Cardiac muscle cell (in vitro differentiated cells and primary cell): ENCODE measurements at regions not wholly inside any gene's neighbourhood (a gene's known extent, or its start where the extent isn't known, plus 50 kb on each side); places are given as distances from the start of the nearest gene placed in this dataset.

Experiments
- DNase-seq, 2 donors: peaks; one replicate each; pipeline versions ENCODE4 v3.0.0 to v3.0.0-alpha.2; 2010 to 2017; ENCODE audit warnings: low read depth in 1 of 2, low spot score in 1 of 2
- H3K27ac ChIP-seq: fragments of 200-600 bp; sonication (generic); 2 replicates; pipeline ENCODE4 v1.5.1; 2016
- H3K27me3 ChIP-seq: fragments of 200-600 bp; sonication (generic); 2 replicates; pipeline ENCODE4 v1.6.0; 2016; ENCODE audit warnings: control low read depth
- H3K36me3 ChIP-seq: fragments of 200-600 bp; sonication (generic); 2 replicates; pipeline ENCODE4 v1.5.1; 2016; ENCODE audit warnings: control low read depth
- H3K4me1 ChIP-seq: fragments of 200-600 bp; sonication (generic); 2 replicates; pipeline ENCODE4 v1.8.1; 2017; ENCODE audit warnings: low read depth, mild to moderate bottlenecking, mixed run types
- H3K4me3 ChIP-seq: fragments of 200-600 bp; sonication (generic); 2 replicates; pipeline ENCODE4 v1.5.1; 2016; ENCODE audit warnings: mild to moderate bottlenecking
- H3K9me3 ChIP-seq: fragments of 200-600 bp; sonication (generic); 2 replicates; pipeline ENCODE4 v1.5.1; 2017; ENCODE audit warnings: low read depth, mild to moderate bottlenecking, control low read depth
- TF ChIP-seq, protein P1 (sequence below): IDR thresholded peaks from 2 replicates; pipeline ENCODE4 v1.5.1; 2012; ENCODE audit warnings: low read depth, mild to moderate bottlenecking, low read length

DNA sequence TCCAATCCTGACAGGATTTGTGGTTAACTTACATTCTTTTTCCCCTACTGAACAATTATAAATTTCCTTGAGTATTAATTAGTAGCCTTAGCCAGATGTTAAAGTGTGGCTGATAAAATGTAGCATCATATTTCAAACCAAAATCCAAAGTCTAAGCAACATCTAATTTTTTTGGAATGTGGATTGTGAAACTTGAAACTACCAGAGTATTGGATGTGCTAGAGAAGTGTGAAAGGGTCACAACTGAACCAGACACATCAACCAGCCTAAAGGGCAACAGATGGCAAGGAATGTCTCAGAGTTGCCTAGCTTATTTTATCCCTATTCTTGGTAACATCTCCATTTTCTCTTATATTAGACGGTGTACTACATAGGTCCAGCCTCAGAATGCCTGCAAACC is 153.1 kb upstream of the DCN start:
- TF ChIP-seq, protein P1, sequence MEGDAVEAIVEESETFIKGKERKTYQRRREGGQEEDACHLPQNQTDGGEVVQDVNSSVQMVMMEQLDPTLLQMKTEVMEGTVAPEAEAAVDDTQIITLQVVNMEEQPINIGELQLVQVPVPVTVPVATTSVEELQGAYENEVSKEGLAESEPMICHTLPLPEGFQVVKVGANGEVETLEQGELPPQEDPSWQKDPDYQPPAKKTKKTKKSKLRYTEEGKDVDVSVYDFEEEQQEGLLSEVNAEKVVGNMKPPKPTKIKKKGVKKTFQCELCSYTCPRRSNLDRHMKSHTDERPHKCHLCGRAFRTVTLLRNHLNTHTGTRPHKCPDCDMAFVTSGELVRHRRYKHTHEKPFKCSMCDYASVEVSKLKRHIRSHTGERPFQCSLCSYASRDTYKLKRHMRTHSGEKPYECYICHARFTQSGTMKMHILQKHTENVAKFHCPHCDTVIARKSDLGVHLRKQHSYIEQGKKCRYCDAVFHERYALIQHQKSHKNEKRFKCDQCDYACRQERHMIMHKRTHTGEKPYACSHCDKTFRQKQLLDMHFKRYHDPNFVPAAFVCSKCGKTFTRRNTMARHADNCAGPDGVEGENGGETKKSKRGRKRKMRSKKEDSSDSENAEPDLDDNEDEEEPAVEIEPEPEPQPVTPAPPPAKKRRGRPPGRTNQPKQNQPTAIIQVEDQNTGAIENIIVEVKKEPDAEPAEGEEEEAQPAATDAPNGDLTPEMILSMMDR: no peak
- H3K4me1 ChIP-seq: no peaks in the 10 kb centered on the region
- no peaks in the 10 kb centered on the region for H3K27me3 ChIP-seq
- H3K27ac ChIP-seq: no peak overlapping the region
- H3K4me3 ChIP-seq: no peak overlapping the region
- H3K36me3 ChIP-seq: no peaks in the 10 kb centered on the region
- no peaks in the 10 kb centered on the region for H3K9me3 ChIP-seq
- DNase-seq: peak in 1 of 2 donors; percentile 21

DNA sequence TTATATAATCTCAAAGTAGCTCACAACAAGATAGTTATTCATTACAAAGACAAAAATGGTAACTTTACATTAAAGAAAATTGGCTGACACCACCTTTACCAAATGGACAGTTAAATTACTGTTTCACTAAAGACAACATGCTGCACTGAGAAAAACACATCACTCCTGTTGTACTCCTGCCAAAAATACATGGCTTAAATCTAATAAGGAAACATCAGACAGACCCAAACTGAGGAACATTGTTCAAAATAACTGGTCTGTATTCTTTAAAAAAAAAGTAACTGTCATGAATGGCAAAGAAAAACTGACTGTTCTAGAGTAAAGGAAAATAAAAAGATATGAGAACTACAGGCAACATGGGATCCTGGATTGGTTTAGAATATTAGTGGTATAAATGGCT is 151.3 kb upstream of the DCN start:
- H3K4me3 ChIP-seq: no peak overlapping the region
- H3K27ac ChIP-seq: no peak overlapping the region
- no peaks in the 10 kb centered on the region for H3K27me3 ChIP-seq
- no peaks in the 10 kb centered on the region for H3K4me1 ChIP-seq
- no peak for DNase-seq
- no peaks in the 10 kb centered on the region for H3K9me3 ChIP-seq
- H3K36me3 ChIP-seq: no peaks in the 10 kb centered on the region
- TF ChIP-seq, protein P1: no peak

DNA sequence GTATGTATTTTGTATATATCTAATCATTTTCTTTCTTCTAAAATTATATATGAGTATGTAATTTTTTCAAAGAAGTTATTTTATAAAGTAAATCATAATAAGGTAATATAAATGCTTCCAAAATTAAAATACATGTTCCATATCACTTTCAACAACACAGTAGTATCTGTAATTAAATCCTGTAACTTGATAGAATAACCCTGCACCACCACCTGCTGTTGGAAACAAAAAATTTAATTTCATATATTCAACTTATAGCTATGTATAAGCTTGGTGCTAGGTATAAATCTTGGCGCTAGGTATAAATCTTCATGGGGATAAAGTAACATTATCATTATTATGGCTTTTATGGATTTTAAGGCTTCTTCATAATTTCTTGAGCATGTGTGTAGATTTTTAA is 149.7 kb upstream of the DCN start:
- no peaks in the 10 kb centered on the region for H3K27me3 ChIP-seq
- no peaks in the 10 kb centered on the region for H3K9me3 ChIP-seq
- no peaks in the 10 kb centered on the region for H3K4me1 ChIP-seq
- H3K27ac ChIP-seq: no peak overlapping the region
- H3K4me3 ChIP-seq: no peak overlapping the region
- TF ChIP-seq, protein P1: no peak
- no peaks in the 10 kb centered on the region for H3K36me3 ChIP-seq
- peak in 1 of 2 donors; percentile 58 for DNase-seq

DNA sequence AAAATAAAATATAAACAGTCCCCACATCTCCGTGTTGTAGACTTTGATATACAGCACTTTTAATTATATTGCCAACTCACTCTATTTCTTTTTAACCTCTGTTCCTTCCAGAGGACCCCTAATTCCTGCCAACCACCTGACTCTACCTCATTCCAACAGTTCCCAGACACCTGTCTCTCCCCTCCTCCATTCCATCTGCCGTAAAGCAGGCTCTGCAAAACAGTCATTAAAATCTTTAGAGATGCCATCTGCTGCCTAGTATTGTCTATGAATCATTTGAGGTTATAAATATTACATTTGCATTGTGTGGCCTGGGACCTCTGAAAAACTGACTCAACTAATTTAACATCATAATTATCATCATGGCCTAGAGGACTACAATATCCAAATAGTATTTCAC is 148.8 kb upstream of the DCN start:
- Histone ChIP-seq H3K27me3 (no peaks in the 10 kb centered on the region), H3K4me3 (no peak overlapping the region), H3K9me3 (no peaks in the 10 kb centered on the region), H3K27ac (no peak overlapping the region), H3K4me1 (peaks cover under 1% of the 10 kb centered on the region), H3K36me3 (no peaks in the 10 kb centered on the region)
- TF ChIP-seq, protein P1: no peak
- no peak for DNase-seq

DNA sequence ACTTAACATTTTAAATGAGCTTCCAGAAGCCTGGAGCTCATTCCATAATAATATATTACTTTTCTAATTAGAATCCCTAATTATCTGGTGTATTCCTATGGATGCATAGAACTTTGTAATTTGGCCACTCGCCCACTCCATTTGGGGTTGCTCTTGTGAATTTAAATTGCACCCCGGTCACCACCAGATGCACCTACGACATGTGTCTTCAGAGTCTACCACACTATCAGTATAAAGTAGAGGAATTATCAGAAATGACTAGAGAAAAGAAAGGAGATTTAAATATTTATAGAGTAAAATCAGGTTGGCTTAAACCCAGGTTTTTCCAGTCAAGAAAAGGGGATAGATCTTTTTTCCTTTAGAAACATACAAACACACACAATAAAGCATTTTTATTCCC is 145.8 kb upstream of the DCN start:
- Histone ChIP-seq H3K36me3 (no peaks in the 10 kb centered on the region), H3K27me3 (no peaks in the 10 kb centered on the region), H3K27ac (no peak overlapping the region), H3K4me1 (peaks cover 5% of the 10 kb centered on the region), H3K9me3 (no peaks in the 10 kb centered on the region), H3K4me3 (no peak overlapping the region)
- TF ChIP-seq, protein P1: no peak
- no peak for DNase-seq

DNA sequence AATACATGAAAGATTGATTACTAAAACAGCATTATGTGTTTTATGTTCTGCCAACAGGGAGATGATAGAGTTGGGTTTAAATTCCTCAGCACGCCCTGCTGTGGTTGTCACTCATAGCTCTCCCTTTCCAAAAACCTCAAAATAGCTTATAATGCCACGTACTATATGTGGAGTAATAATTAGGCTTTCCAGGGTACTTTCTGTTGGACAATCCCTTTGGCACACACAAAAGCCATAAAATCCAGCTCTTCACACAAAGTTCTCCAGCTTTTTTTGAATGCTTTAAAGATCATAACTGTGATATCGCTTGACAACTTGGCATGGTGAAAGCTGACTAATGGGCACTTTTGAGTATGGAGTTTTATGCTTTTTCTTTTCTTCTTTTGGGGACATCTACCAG is 145.3 kb upstream of the DCN start:
- no peaks in the 10 kb centered on the region for H3K36me3 ChIP-seq
- H3K4me1 ChIP-seq: peaks cover 5% of the 10 kb centered on the region
- H3K4me3 ChIP-seq: no peak overlapping the region
- peak in 1 of 2 donors; percentile 61 for DNase-seq
- no peaks in the 10 kb centered on the region for H3K27me3 ChIP-seq
- TF ChIP-seq, protein P1: no peak
- no peak overlapping the region for H3K27ac ChIP-seq
- no peaks in the 10 kb centered on the region for H3K9me3 ChIP-seq
